HepG2 (cell line): ENCODE measurements at regions not wholly inside any gene's neighbourhood (a gene's known extent, or its start where the extent isn't known, plus 50 kb on each side); places are given as distances from the start of the nearest gene placed in this dataset.

Experiments used
- ATAC-seq: fragments of 200-7000 bp; cut with Tn5 transposase; 3 replicates; pipeline ENCODE4 v1.9.1; 2020; ENCODE audit warnings: mild to moderate bottlenecking, moderate library complexity
- BruUV-seq: library from RNA; stranded (reverse); fragments of 400-500 nt; replicated peaks from 2 replicates; lab custom pipeline; 2021; lab: Mats Ljungman, UMichigan
- CTCF ChIA-PET: fragments of 300-600 bp; formaldehyde crosslinking; extraction: SDS; loops from one replicate; lab custom pipeline; 2021; ENCODE audit warnings: low total read pairs, inconsistent platforms, low intra/inter-chr PET ratio; lab: Yijun Ruan, JAX
- POLR2A ChIA-PET: fragments of 350-600 bp; sonication (Branson Sonifier 250); formaldehyde crosslinking; loops from one replicate; lab custom pipeline; 2020; ENCODE audit warnings: antibody characterized with exemption, inconsistent platforms; lab: Yijun Ruan, JAX
- DNase-seq: peaks from one replicate; pipeline ENCODE4 v3.0.0-alpha.2; 2015; ENCODE audit warnings: low spot score
- FAIRE-seq: peaks from 3 replicates; lab custom pipeline; 2011; peaks lifted over from hg19 to GRCh38; lab: Jason Lieb, UNC
- H2AFZ ChIP-seq: one replicate; pipeline ENCODE4 v1.6.1; 2011; ENCODE audit warnings: low read length, inconsistent platforms
- H3K27ac ChIP-seq: fragments of 300-600 bp; 3 replicates; pipeline ENCODE4 v1.8.0; 2011; ENCODE audit warnings: mixed run types, mild to moderate bottlenecking, mixed read lengths, low read length, inconsistent platforms; ENCODE audit not compliant: insufficient read depth; ENCODE audit errors: extremely low read length
- H3K27me3 ChIP-seq, 2 experiments: fragments of 200-600 bp in 1 of 2; 2 replicates in 1 of 2; 3 replicates in 1 of 2; pipeline versions ENCODE4 v1.6.0 to v1.8.0; 2011; ENCODE audit warnings: low read length in 2 of 2, mild to moderate bottlenecking in 2 of 2, moderate library complexity in 2 of 2, inconsistent platforms in 1 of 2; ENCODE audit not compliant: insufficient read depth in 2 of 2, control insufficient read depth in 1 of 2
- H3K36me3 ChIP-seq, 2 experiments: fragments of 200-600 bp in 1 of 2; replicated peaks in 1 of 2; 2 replicates in 1 of 2; 3 replicates in 1 of 2; pipeline versions ENCODE4 v1.5.1 to v1.8.0; 2011; ENCODE audit warnings: low read length in 2 of 2, inconsistent platforms in 1 of 2; ENCODE audit not compliant: insufficient read depth in 2 of 2, control insufficient read depth in 1 of 2
- H3K4me1 ChIP-seq: 2 replicates; pipeline ENCODE4 v1.5.1; 2012; ENCODE audit warnings: low read length, inconsistent platforms; ENCODE audit not compliant: insufficient read depth
- H3K4me2 ChIP-seq: 2 replicates; pipeline ENCODE4 v1.6.0; 2011; ENCODE audit warnings: low read depth, low read length, inconsistent platforms
- H3K4me3 ChIP-seq, 3 experiments: fragments of 200-600 bp in 1 of 3; sonication (generic), shearing (Covaris generic) in 1 of 3; replicated peaks in 1 of 3; 2 replicates each; pipeline ENCODE4 v1.5.1; 2011 to 2016; ENCODE audit warnings: low read length in 3 of 3, inconsistent platforms in 2 of 3, low read depth in 2 of 3, mild to moderate bottlenecking in 2 of 3, control low read depth in 1 of 3, mixed read lengths in 1 of 3; ENCODE audit not compliant: insufficient read depth in 1 of 3
- H3K79me2 ChIP-seq: one replicate; pipeline ENCODE4 v1.6.1; 2011; ENCODE audit warnings: low read length, inconsistent platforms; ENCODE audit not compliant: insufficient read depth
- H3K9ac ChIP-seq: 2 replicates; pipeline ENCODE4 v1.6.0; 2011; ENCODE audit warnings: mild to moderate bottlenecking, low read depth, low read length, inconsistent platforms; ENCODE audit not compliant: insufficient read depth
- H3K9me3 ChIP-seq: 2 replicates; pipeline ENCODE4 v1.5.1; 2012; ENCODE audit warnings: mild to moderate bottlenecking, low read length
- H4K20me1 ChIP-seq: 2 replicates; pipeline ENCODE4 v1.6.0; 2011; ENCODE audit warnings: inconsistent platforms, mild to moderate bottlenecking, low read length, moderate library complexity; ENCODE audit not compliant: insufficient read depth
- FOXO1 ChIP-seq: sonication (generic); formaldehyde crosslinking; IDR thresholded peaks from 2 replicates; pipeline ENCODE4 v1.4.0; 2020; ENCODE audit warnings: missing genetic modification reagents
- NCOA5 ChIP-seq: sonication (generic); formaldehyde crosslinking; IDR thresholded peaks from 2 replicates; pipeline ENCODE4 v1.4.0; 2020; ENCODE audit warnings: missing genetic modification reagents
- ZNF317 ChIP-seq: sonication (generic); formaldehyde crosslinking; IDR thresholded peaks from 2 replicates; pipeline ENCODE4 v1.5.0; 2020; ENCODE audit warnings: mild to moderate bottlenecking, missing genetic modification reagents
- ZNF792 ChIP-seq: IDR thresholded peaks from 2 replicates; pipeline ENCODE4 v1.6.1; 2016
- WGBS: methylation state at CpG from one replicate; pipeline ENCODE4 v1.1.6; 2017; ENCODE audit warnings: low lambda C conversion rate; 5-methylcytosine and 5-hydroxymethylcytosine counted together
- in situ Hi-C: cut with HindIII; loops from 2 replicates; pipeline ENCODE4 v1.10.0; 2017; ENCODE audit warnings: low pct_unique_long_range_greater_than_20kb; ENCODE audit not compliant: extremely low pct_ligation_motif_present
- intact Hi-C: fragments of 100-400 bp; cut with micrococcal nuclease; formaldehyde crosslinking; loops from one replicate; pipeline ENCODE4 v1.10.0; 2022; ENCODE audit not compliant: unreplicated experiment
- TF ChIP-seq, protein P1 (sequence below): sonication (generic); formaldehyde crosslinking; IDR thresholded peaks from 2 replicates; pipeline ENCODE4 v1.8.1; 2023; ENCODE audit warnings: mild to moderate bottlenecking, missing genetic modification reagents
- TF ChIP-seq, protein P2 (sequence below): sonication (generic); formaldehyde crosslinking; IDR thresholded peaks from 2 replicates; pipeline ENCODE4 v1.4.0; 2020; ENCODE audit warnings: missing genetic modification reagents
- TF ChIP-seq, protein P3 (sequence below): sonication (generic); formaldehyde crosslinking; IDR thresholded peaks from 2 replicates; pipeline ENCODE4 v1.8.1; 2023; ENCODE audit warnings: mild to moderate bottlenecking, missing genetic modification reagents
- TF ChIP-seq, protein P4 (sequence below): sonication (generic); formaldehyde crosslinking; IDR thresholded peaks from 2 replicates; pipeline ENCODE4 v1.4.0; 2020; ENCODE audit warnings: missing genetic modification reagents

DNA sequence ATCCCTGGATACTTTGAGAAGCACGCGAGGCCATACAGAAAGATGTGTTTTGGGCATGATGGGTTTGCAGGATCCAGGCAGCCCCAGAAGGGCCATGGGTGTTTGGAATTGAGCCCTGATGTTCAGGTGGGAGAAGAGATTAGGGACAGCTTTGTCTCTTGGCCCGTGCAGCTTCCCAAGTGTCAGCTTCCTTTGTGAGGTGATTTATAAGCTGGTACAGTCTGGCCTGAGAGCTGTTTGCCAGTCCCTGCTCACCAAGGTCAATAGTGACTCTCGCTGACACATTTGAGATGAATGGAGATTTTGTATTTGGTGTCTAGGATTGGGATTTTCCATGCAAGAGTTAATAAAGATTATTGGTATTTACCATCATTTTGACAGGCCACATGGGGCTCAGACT lies 165.9 kb downstream of the ICE1 start:
- no peak overlapping the region for H3K4me2 ChIP-seq
- no TSS peak for BruUV-seq
- no peak overlapping the region for H3K27ac ChIP-seq
- TF ChIP-seq, protein P1, sequence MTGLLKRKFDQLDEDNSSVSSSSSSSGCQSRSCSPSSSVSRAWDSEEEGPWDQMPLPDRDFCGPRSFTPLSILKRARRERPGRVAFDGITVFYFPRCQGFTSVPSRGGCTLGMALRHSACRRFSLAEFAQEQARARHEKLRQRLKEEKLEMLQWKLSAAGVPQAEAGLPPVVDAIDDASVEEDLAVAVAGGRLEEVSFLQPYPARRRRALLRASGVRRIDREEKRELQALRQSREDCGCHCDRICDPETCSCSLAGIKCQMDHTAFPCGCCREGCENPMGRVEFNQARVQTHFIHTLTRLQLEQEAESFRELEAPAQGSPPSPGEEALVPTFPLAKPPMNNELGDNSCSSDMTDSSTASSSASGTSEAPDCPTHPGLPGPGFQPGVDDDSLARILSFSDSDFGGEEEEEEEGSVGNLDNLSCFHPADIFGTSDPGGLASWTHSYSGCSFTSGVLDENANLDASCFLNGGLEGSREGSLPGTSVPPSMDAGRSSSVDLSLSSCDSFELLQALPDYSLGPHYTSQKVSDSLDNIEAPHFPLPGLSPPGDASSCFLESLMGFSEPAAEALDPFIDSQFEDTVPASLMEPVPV (CRISPR knock-in tag) = no peak
- TF ChIP-seq ZNF317 (CRISPR knock-in tag) (no peak), NCOA5 (CRISPR knock-in tag) (no peak), FOXO1 (CRISPR knock-in tag) (no peak), ZNF792 (CRISPR knock-in tag) (no peak)
- TF ChIP-seq, protein P2, sequence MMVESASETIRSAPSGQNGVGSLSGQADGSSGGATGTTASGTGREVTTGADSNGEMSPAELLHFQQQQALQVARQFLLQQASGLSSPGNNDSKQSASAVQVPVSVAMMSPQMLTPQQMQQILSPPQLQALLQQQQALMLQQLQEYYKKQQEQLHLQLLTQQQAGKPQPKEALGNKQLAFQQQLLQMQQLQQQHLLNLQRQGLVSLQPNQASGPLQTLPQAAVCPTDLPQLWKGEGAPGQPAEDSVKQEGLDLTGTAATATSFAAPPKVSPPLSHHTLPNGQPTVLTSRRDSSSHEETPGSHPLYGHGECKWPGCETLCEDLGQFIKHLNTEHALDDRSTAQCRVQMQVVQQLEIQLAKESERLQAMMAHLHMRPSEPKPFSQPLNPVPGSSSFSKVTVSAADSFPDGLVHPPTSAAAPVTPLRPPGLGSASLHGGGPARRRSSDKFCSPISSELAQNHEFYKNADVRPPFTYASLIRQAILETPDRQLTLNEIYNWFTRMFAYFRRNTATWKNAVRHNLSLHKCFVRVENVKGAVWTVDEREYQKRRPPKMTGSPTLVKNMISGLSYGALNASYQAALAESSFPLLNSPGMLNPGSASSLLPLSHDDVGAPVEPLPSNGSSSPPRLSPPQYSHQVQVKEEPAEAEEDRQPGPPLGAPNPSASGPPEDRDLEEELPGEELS (CRISPR knock-in tag) = no peak
- TF ChIP-seq, protein P3, sequence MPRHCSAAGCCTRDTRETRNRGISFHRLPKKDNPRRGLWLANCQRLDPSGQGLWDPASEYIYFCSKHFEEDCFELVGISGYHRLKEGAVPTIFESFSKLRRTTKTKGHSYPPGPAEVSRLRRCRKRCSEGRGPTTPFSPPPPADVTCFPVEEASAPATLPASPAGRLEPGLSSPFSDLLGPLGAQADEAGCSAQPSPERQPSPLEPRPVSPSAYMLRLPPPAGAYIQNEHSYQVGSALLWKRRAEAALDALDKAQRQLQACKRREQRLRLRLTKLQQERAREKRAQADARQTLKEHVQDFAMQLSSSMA = no peak
- TF ChIP-seq, protein P4, sequence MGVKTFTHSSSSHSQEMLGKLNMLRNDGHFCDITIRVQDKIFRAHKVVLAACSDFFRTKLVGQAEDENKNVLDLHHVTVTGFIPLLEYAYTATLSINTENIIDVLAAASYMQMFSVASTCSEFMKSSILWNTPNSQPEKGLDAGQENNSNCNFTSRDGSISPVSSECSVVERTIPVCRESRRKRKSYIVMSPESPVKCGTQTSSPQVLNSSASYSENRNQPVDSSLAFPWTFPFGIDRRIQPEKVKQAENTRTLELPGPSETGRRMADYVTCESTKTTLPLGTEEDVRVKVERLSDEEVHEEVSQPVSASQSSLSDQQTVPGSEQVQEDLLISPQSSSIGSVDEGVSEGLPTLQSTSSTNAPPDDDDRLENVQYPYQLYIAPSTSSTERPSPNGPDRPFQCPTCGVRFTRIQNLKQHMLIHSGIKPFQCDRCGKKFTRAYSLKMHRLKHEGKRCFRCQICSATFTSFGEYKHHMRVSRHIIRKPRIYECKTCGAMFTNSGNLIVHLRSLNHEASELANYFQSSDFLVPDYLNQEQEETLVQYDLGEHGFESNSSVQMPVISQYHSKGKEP (CRISPR knock-in tag) = no peak
- ATAC-seq (no peak), FAIRE-seq (no peak), DNase-seq (no peak)
- 0% methylated on average over 4 of the region's 4 CpGs for WGBS
- no peak overlapping the region for H3K9ac ChIP-seq
- in situ Hi-C loops (no loop called here), intact Hi-C loops (no loop called here)
- H3K9me3 ChIP-seq = no peaks in the 10 kb centered on the region
- ChIA-PET CTCF (interaction anchor here (0.6 kb wide), 1 partner anchor 1699 kb away, joined by 3 read pairs; no protein-coding TSS in a partner anchor), POLR2A (no interaction called here)
- H2AFZ ChIP-seq = no peak overlapping the region
- H3K27me3 ChIP-seq = peaks cover 2 to 9% of the 10 kb centered on the region in 2 experiments; a peak in 3 of 5 replicates
- H4K20me1 ChIP-seq = no peaks in the 10 kb centered on the region
- H3K79me2 ChIP-seq = no peaks in the 10 kb centered on the region
- no peaks in the 10 kb centered on the region for H3K4me1 ChIP-seq
- no peaks in the 10 kb centered on the region for H3K36me3 ChIP-seq
- no peak overlapping the region for H3K4me3 ChIP-seq
